Brain microvascular endothelial cell (primary cell): ENCODE measurements at regions not wholly inside any gene's neighbourhood (a gene's known extent, or its start where the extent isn't known, plus 50 kb on each side); places are given as distances from the start of the nearest gene placed in this dataset.

Source experiments
- DNase-seq: peaks from one replicate; pipeline ENCODE4 v3.0.0-alpha.2; 2020
- H3K27ac ChIP-seq: fragments of 250-450 bp; sonication (Bioruptor Pico); 2 replicates; pipeline ENCODE4 v1.5.1; 2020; ENCODE audit warnings: mild to moderate bottlenecking, moderate library complexity
- H3K27me3 ChIP-seq: fragments of 250-450 bp; sonication (Bioruptor Pico); replicated peaks from 2 replicates; pipeline ENCODE4 v1.5.1; 2020; ENCODE audit warnings: mild to moderate bottlenecking
- H3K36me3 ChIP-seq: fragments of 250-450 bp; sonication (Bioruptor Pico); replicated peaks from 2 replicates; pipeline ENCODE4 v1.5.1; 2020; ENCODE audit warnings: mild to moderate bottlenecking
- H3K4me3 ChIP-seq: 2 replicates; pipeline ENCODE4 v1.5.1; 2011; ENCODE audit warnings: low read depth, mild to moderate bottlenecking, control low read depth, low read length, moderate library complexity
- CTCF ChIP-seq: IDR thresholded peaks from 2 replicates; pipeline ENCODE4 v1.5.1; 2011; ENCODE audit warnings: low read depth, mild to moderate bottlenecking, moderate library complexity, low read length, control low read depth, inconsistent platforms; ENCODE audit errors: missing control alignments
- in situ Hi-C: cut with HindIII; loops from 2 replicates; pipeline ENCODE4 v1.10.0; 2017; ENCODE audit warnings: low sequenced_read_pairs, low pct_ligation_motif_present

GRCh38 chr22:47647181-47647580, 884.7 kb downstream of the TBC1D22A start:
- H3K27me3 ChIP-seq = no peaks in the 10 kb centered on the region
- in situ Hi-C loops = no loop called here
- no peaks in the 10 kb centered on the region for H3K36me3 ChIP-seq
- no peak for TF ChIP-seq CTCF
- H3K4me3 ChIP-seq = no peak overlapping the region
- H3K27ac ChIP-seq = no peak overlapping the region
- DNase-seq = no peak

- Histone ChIP-seq H3K27ac (no peak overlapping the region), H3K27me3 (no peaks in the 10 kb centered on the region), H3K36me3 (no peaks in the 10 kb centered on the region), H3K4me3 (no peak overlapping the region)
- in situ Hi-C loops = no loop called here
- DNase-seq = no peak
- no peak for TF ChIP-seq CTCF
These were observed 883.5 kb downstream of the TBC1D22A start for GRCh38 chr22:47645923-47646322.

- no peak for TF ChIP-seq CTCF
- H3K27ac ChIP-seq = no peak overlapping the region
- no peaks in the 10 kb centered on the region for H3K36me3 ChIP-seq
- DNase-seq = no peak
- in situ Hi-C loops = no loop called here
- no peak overlapping the region for H3K4me3 ChIP-seq
- H3K27me3 ChIP-seq = no peaks in the 10 kb centered on the region
These were observed 883.0 kb downstream of the TBC1D22A start for GRCh38 chr22:47645450-47645914.

GRCh38 chr22:47634347-47634746, 871.9 kb downstream of the TBC1D22A start:
- DNase-seq = no peak
- in situ Hi-C loops = no loop called here
- H3K4me3 ChIP-seq = no peak overlapping the region
- H3K36me3 ChIP-seq = no peaks in the 10 kb centered on the region
- no peaks in the 10 kb centered on the region for H3K27me3 ChIP-seq
- H3K27ac ChIP-seq = no peak overlapping the region
- no peak for TF ChIP-seq CTCF

GRCh38 chr22:47633111-47633510, 870.7 kb downstream of the TBC1D22A start:
- in situ Hi-C loops = no loop called here
- no peaks in the 10 kb centered on the region for H3K27me3 ChIP-seq
- H3K27ac ChIP-seq = no peak overlapping the region
- no peaks in the 10 kb centered on the region for H3K36me3 ChIP-seq
- no peak for TF ChIP-seq CTCF
- DNase-seq = no peak
- H3K4me3 ChIP-seq = no peak overlapping the region

- H3K4me3 ChIP-seq = no peak overlapping the region
- no peak for DNase-seq
- in situ Hi-C loops = no loop called here
- H3K27ac ChIP-seq = no peak overlapping the region
- TF ChIP-seq CTCF = no peak
- H3K36me3 ChIP-seq = no peaks in the 10 kb centered on the region
- no peaks in the 10 kb centered on the region for H3K27me3 ChIP-seq
These were observed 870.3 kb downstream of the TBC1D22A start for GRCh38 chr22:47632701-47633100.
